ENCODE measurements at regions not wholly inside any gene's neighbourhood (a gene's known extent, or its start where the extent isn't known, plus 50 kb on each side); places are given as distances from the start of the nearest gene placed in this dataset.

DNA sequence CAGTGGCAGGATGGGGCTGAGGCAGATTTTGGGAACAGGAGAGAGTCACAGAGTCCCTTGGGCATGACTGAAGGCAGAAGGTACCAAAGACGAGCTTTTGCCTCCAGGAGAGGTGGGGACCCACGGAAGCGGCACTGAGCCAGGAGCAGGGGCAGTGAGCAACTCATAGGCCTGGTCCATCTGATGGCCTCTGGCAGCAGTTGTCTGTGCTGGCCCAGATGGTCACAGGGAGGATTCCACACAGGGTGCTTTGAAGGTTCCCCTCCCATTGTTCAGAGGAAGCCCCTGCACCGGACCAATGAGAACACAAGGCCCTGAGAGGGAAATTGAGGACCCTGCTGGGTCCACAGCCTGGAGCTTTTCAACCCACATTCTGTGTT is 360.3 kb upstream of the TNRC6C start:
- H3K9me3 ChIP-seq (ENCODE audit: control insufficient read depth in 4 of 4, low read length in 3 of 4), result no peaks in the 10 kb centered on the region
- H3K4me3 ChIP-seq (ENCODE audit: low read depth in 1 of 3, low read length in 3 of 3), result no peak overlapping the region
- WGBS, result 86% methylated on average over 4 of the region's 4 CpGs
- no peak overlapping the region for H3K27ac ChIP-seq (ENCODE audit: low read depth in 1 of 2, low read length in 2 of 2)
- no peak overlapping the region for H3K9ac ChIP-seq (ENCODE audit: low read depth in 1 of 2, low read length in 2 of 2)
- TF ChIP-seq FOXA1 (IDR thresholded peaks at IDR 0.05) (no peak), HNF4G (IDR thresholded peaks at IDR 0.05) (no peak), JUND (IDR thresholded peaks at IDR 0.05) (no peak), RXRA (IDR thresholded peaks at IDR 0.05) (no peak), RAD21 (IDR thresholded peaks at IDR 0.05) (no peak), FOXA2 (IDR thresholded peaks at IDR 0.05) (no peak), HNF4A (conservative IDR thresholded peaks at IDR 0.05) (no peak), TAF1 (conservative IDR thresholded peaks at IDR 0.05) (no peak), GABPA (IDR thresholded peaks at IDR 0.05 in 1 of 2, conservative IDR thresholded peaks at IDR 0.05 in 1 of 2) (no peak), YY1 (IDR thresholded peaks at IDR 0.05) (no peak), SP1 (IDR thresholded peaks at IDR 0.05) (no peak), NR2F2 (IDR thresholded peaks at IDR 0.05) (no peak), EGR1 (IDR thresholded peaks at IDR 0.05; ENCODE audit: low read depth in 2 of 2) (no peak)
- TF ChIP-seq, protein P1, sequence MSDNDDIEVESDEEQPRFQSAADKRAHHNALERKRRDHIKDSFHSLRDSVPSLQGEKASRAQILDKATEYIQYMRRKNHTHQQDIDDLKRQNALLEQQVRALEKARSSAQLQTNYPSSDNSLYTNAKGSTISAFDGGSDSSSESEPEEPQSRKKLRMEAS (IDR thresholded peaks at IDR 0.05), result no peak
- TF ChIP-seq, protein P2, sequence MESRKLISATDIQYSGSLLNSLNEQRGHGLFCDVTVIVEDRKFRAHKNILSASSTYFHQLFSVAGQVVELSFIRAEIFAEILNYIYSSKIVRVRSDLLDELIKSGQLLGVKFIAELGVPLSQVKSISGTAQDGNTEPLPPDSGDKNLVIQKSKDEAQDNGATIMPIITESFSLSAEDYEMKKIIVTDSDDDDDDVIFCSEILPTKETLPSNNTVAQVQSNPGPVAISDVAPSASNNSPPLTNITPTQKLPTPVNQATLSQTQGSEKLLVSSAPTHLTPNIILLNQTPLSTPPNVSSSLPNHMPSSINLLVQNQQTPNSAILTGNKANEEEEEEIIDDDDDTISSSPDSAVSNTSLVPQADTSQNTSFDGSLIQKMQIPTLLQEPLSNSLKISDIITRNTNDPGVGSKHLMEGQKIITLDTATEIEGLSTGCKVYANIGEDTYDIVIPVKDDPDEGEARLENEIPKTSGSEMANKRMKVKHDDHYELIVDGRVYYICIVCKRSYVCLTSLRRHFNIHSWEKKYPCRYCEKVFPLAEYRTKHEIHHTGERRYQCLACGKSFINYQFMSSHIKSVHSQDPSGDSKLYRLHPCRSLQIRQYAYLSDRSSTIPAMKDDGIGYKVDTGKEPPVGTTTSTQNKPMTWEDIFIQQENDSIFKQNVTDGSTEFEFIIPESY (IDR thresholded peaks at IDR 0.05), result no peak
- TF ChIP-seq, protein P3, sequence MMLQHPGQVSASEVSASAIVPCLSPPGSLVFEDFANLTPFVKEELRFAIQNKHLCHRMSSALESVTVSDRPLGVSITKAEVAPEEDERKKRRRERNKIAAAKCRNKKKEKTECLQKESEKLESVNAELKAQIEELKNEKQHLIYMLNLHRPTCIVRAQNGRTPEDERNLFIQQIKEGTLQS (IDR thresholded peaks at IDR 0.05), result no peak
- TF ChIP-seq, protein P4, sequence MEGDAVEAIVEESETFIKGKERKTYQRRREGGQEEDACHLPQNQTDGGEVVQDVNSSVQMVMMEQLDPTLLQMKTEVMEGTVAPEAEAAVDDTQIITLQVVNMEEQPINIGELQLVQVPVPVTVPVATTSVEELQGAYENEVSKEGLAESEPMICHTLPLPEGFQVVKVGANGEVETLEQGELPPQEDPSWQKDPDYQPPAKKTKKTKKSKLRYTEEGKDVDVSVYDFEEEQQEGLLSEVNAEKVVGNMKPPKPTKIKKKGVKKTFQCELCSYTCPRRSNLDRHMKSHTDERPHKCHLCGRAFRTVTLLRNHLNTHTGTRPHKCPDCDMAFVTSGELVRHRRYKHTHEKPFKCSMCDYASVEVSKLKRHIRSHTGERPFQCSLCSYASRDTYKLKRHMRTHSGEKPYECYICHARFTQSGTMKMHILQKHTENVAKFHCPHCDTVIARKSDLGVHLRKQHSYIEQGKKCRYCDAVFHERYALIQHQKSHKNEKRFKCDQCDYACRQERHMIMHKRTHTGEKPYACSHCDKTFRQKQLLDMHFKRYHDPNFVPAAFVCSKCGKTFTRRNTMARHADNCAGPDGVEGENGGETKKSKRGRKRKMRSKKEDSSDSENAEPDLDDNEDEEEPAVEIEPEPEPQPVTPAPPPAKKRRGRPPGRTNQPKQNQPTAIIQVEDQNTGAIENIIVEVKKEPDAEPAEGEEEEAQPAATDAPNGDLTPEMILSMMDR (IDR thresholded peaks at IDR 0.05; ENCODE audit: low read depth, low read length, missing input control), result no peak
- TF ChIP-seq, protein P5, sequence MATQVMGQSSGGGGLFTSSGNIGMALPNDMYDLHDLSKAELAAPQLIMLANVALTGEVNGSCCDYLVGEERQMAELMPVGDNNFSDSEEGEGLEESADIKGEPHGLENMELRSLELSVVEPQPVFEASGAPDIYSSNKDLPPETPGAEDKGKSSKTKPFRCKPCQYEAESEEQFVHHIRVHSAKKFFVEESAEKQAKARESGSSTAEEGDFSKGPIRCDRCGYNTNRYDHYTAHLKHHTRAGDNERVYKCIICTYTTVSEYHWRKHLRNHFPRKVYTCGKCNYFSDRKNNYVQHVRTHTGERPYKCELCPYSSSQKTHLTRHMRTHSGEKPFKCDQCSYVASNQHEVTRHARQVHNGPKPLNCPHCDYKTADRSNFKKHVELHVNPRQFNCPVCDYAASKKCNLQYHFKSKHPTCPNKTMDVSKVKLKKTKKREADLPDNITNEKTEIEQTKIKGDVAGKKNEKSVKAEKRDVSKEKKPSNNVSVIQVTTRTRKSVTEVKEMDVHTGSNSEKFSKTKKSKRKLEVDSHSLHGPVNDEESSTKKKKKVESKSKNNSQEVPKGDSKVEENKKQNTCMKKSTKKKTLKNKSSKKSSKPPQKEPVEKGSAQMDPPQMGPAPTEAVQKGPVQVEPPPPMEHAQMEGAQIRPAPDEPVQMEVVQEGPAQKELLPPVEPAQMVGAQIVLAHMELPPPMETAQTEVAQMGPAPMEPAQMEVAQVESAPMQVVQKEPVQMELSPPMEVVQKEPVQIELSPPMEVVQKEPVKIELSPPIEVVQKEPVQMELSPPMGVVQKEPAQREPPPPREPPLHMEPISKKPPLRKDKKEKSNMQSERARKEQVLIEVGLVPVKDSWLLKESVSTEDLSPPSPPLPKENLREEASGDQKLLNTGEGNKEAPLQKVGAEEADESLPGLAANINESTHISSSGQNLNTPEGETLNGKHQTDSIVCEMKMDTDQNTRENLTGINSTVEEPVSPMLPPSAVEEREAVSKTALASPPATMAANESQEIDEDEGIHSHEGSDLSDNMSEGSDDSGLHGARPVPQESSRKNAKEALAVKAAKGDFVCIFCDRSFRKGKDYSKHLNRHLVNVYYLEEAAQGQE (IDR thresholded peaks at IDR 0.05), result no peak
- H3K27me3 ChIP-seq (ENCODE audit: control insufficient read depth in 4 of 4, insufficient read depth in 4 of 4, low read length in 3 of 4), result no peaks in the 10 kb centered on the region
- H3K36me3 ChIP-seq (ENCODE audit: control insufficient read depth in 4 of 4, insufficient read depth in 3 of 4, low read depth in 1 of 4, low read length in 3 of 4), result no peaks in the 10 kb centered on the region
- DNase-seq (ENCODE audit: low spot score), result no peak
- no peaks in the 10 kb centered on the region for H3K4me1 ChIP-seq (ENCODE audit: control insufficient read depth in 4 of 4, insufficient read depth in 4 of 4, low read length in 3 of 4)

Measured in liver (tissue), 8 donors.